Epithelial cell of esophagus (primary cell): ENCODE measurements at regions not wholly inside any gene's neighbourhood (a gene's known extent, or its start where the extent isn't known, plus 50 kb on each side); places are given as distances from the start of the nearest gene placed in this dataset.
A peak's percentile ranks its signal among the peaks of the same experiment; 100 is the strongest.

Experiments used
- DNase-seq: peaks from one replicate; pipeline ENCODE4 v3.0.0; 2010; ENCODE audit warnings: low read depth
- H3K4me3 ChIP-seq: 2 replicates; pipeline ENCODE4 v1.5.1; 2011; ENCODE audit warnings: mild to moderate bottlenecking, low read length, control low read depth
- CTCF ChIP-seq: IDR thresholded peaks from 2 replicates; pipeline ENCODE4 v1.5.1; 2011; ENCODE audit warnings: low read depth, mild to moderate bottlenecking, low read length, control low read depth, inconsistent platforms; ENCODE audit not compliant: insufficient read depth; ENCODE audit errors: missing control alignments

- no peak for DNase-seq
- no peak overlapping the region for H3K4me3 ChIP-seq
- no peak for TF ChIP-seq CTCF
Observed at GRCh38 chr6:74071214-74071613, 375.2 kb downstream of the CD109 start.

GRCh38 chr6:74070711-74071110 lies 374.7 kb downstream of the CD109 start:
- no peak for DNase-seq
- no peak overlapping the region for H3K4me3 ChIP-seq
- no peak for TF ChIP-seq CTCF

GRCh38 chr6:74070091-74070490 lies 374.1 kb downstream of the CD109 start:
- no peak for TF ChIP-seq CTCF
- no peak for DNase-seq

GRCh38 chr6:74069089-74069581 lies 373.1 kb downstream of the CD109 start:
- no peak overlapping the region for H3K4me3 ChIP-seq
- TF ChIP-seq CTCF: no peak
- DNase-seq: peak; percentile 30

More at GRCh38 chr6:74070091-74070490, 374.1 kb downstream of the CD109 start:
- no peak overlapping the region for H3K4me3 ChIP-seq

GRCh38 chr6:74066168-74066871 lies 370.3 kb downstream of the CD109 start:
- no peak overlapping the region for H3K4me3 ChIP-seq
- peak; percentile 28 for TF ChIP-seq CTCF
- DNase-seq: peak; percentile 88

GRCh38 chr6:74065705-74066104 lies 369.7 kb downstream of the CD109 start:
- no peak overlapping the region for H3K4me3 ChIP-seq
- DNase-seq: no peak
- TF ChIP-seq CTCF: no peak

- H3K4me3 ChIP-seq: no peak overlapping the region
- TF ChIP-seq CTCF: no peak
- no peak for DNase-seq
Observed at GRCh38 chr6:74063391-74063790, 367.4 kb downstream of the CD109 start.
